ENCODE measurements at regions not wholly inside any gene's neighbourhood (a gene's known extent, or its start where the extent isn't known, plus 50 kb on each side); places are given as distances from the start of the nearest gene placed in this dataset.

DNA sequence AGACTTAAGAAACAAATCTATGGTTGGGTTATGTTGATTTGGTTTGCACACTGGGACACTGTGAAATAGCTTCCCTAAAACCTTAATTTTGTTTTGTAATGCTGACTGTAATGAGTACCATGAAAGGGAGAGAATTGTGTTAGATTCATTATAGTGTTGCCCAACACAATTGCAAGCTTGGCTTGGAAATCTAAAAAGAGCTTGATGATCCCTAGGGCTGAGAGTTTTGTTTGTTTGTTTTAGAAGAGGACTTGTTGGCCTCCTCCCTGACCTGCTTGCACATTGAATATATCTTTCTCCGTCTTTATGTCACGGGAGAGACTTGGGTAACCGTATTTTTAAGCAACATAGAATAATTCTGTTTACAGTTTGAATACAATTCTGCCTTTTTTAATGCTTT is 410.1 kb downstream of the ARL4A start:
- Histone ChIP-seq H3K36me3 (ENCODE audit: insufficient read depth, low read length) (no peaks in the 10 kb centered on the region), H4K20me1 (ENCODE audit: insufficient read depth, low read length) (no peaks in the 10 kb centered on the region), H2AFZ (ENCODE audit: low read length) (no peak overlapping the region), H3K9me2 (ENCODE audit: insufficient read depth, low read length) (no peaks in the 10 kb centered on the region), H3K4me3 (ENCODE audit: low read depth, low read length, poor library complexity, severe bottlenecking) (no peak overlapping the region), H3K4me1 (ENCODE audit: insufficient read depth, low read length, poor library complexity, severe bottlenecking) (no peaks in the 10 kb centered on the region), H3K9me3 (ENCODE audit: low read length) (no peaks in the 10 kb centered on the region), H3K79me2 (ENCODE audit: insufficient read depth, low read depth, low read length) (no peaks in the 10 kb centered on the region), H3K27ac (ENCODE audit: low read depth, low read length, poor library complexity, severe bottlenecking) (no peak overlapping the region), H3K4me2 (ENCODE audit: low read length) (no peak overlapping the region)
- intact Hi-C loops (cut with micrococcal nuclease; ENCODE audit: unreplicated experiment), result no loop called here
- DNase-seq (ENCODE audit: low spot score), result no peak
- ChIA-PET CTCF (ENCODE audit: unreplicated experiment) (no interaction called here), POLR2A (no interaction called here)
- TF ChIP-seq EZH2phosphoT487 (IDR thresholded peaks at IDR 0.05; ENCODE audit: borderline replicate concordance, low read depth, low read length), result no peak
- TF ChIP-seq, protein P1, sequence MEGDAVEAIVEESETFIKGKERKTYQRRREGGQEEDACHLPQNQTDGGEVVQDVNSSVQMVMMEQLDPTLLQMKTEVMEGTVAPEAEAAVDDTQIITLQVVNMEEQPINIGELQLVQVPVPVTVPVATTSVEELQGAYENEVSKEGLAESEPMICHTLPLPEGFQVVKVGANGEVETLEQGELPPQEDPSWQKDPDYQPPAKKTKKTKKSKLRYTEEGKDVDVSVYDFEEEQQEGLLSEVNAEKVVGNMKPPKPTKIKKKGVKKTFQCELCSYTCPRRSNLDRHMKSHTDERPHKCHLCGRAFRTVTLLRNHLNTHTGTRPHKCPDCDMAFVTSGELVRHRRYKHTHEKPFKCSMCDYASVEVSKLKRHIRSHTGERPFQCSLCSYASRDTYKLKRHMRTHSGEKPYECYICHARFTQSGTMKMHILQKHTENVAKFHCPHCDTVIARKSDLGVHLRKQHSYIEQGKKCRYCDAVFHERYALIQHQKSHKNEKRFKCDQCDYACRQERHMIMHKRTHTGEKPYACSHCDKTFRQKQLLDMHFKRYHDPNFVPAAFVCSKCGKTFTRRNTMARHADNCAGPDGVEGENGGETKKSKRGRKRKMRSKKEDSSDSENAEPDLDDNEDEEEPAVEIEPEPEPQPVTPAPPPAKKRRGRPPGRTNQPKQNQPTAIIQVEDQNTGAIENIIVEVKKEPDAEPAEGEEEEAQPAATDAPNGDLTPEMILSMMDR (conservative IDR thresholded peaks at IDR 0.05; ENCODE audit: low read length), result no peak
- no TSS peak for BruUV-seq (replicated peaks)

DNA sequence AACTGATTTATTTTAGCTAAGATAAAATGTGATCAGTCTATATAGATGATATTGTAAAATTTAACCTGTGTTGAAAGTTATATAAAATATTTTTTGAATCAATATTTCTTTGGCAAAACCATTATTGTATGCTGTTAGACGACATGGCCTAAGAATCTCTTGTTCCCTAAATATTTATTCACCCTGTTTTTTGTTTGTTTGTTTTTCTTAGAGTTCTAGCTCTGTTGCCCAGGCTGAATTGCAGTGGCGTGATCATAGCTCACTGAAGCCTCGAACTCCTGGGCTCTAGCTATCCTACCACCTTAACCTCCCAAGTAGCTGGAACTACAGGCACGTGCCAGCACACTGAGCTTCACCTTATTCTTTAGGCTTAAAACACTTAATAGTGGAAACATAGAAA is 410.7 kb downstream of the ARL4A start:
- Histone ChIP-seq H3K27ac (ENCODE audit: low read depth, low read length, poor library complexity, severe bottlenecking) (no peak overlapping the region), H3K9me2 (ENCODE audit: insufficient read depth, low read length) (no peaks in the 10 kb centered on the region), H4K20me1 (ENCODE audit: insufficient read depth, low read length) (no peaks in the 10 kb centered on the region), H3K4me2 (ENCODE audit: low read length) (no peak overlapping the region), H3K36me3 (ENCODE audit: insufficient read depth, low read length) (no peaks in the 10 kb centered on the region), H3K4me1 (ENCODE audit: insufficient read depth, low read length, poor library complexity, severe bottlenecking) (no peaks in the 10 kb centered on the region), H2AFZ (ENCODE audit: low read length) (no peak overlapping the region), H3K79me2 (ENCODE audit: insufficient read depth, low read depth, low read length) (no peaks in the 10 kb centered on the region), H3K9me3 (ENCODE audit: low read length) (no peaks in the 10 kb centered on the region), H3K4me3 (ENCODE audit: low read depth, low read length, poor library complexity, severe bottlenecking) (no peak overlapping the region)
- TF ChIP-seq, protein P1 (conservative IDR thresholded peaks at IDR 0.05; ENCODE audit: low read length), result no peak
- no peak for TF ChIP-seq EZH2phosphoT487 (IDR thresholded peaks at IDR 0.05; ENCODE audit: borderline replicate concordance, low read depth, low read length)
- CTCF ChIA-PET (ENCODE audit: unreplicated experiment), result no interaction called here
- no peak for DNase-seq (ENCODE audit: low spot score)
- POLR2A ChIA-PET, result no interaction called here
- no TSS peak for BruUV-seq (replicated peaks)
- intact Hi-C loops (cut with micrococcal nuclease; ENCODE audit: unreplicated experiment), result no loop called here

DNA sequence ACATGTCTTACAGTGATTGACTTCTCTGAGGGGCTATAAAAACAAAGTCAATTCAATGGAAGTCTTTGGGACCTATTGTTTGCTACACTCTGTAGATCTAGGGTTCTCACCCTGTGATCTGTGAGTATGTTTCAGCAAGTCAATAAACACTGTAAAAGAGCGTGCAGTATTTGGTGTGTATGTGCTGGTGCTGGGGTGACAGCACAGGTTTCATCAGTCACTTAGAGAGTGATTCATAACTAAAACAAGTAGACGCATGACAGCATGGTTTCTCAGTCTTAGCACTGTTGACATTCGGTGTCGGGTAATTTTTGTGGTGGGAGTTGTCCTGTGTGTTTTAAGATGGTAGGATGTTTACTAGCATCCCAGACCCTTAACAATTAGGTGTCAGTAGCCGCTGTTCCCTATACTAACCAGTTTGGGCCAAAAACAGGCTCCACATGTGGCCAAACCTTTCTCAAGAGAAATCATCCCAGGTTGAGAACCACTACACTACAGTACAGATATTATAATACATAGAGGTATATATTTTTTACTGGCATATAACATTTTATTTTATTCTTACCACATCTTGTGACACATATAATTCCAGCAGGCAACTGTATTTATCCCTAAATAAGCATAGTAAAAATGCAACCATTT is 411.8 kb downstream of the ARL4A start:
- Histone ChIP-seq H2AFZ (ENCODE audit: low read length) (no peak overlapping the region), H3K4me1 (ENCODE audit: insufficient read depth, low read length, poor library complexity, severe bottlenecking) (no peaks in the 10 kb centered on the region), H3K27ac (ENCODE audit: low read depth, low read length, poor library complexity, severe bottlenecking) (no peak overlapping the region), H3K4me3 (ENCODE audit: low read depth, low read length, poor library complexity, severe bottlenecking) (no peak overlapping the region), H3K36me3 (ENCODE audit: insufficient read depth, low read length) (no peaks in the 10 kb centered on the region), H3K9me2 (ENCODE audit: insufficient read depth, low read length) (no peaks in the 10 kb centered on the region), H3K4me2 (ENCODE audit: low read length) (no peak overlapping the region), H3K79me2 (ENCODE audit: insufficient read depth, low read depth, low read length) (no peaks in the 10 kb centered on the region), H4K20me1 (ENCODE audit: insufficient read depth, low read length) (no peaks in the 10 kb centered on the region), H3K9me3 (ENCODE audit: low read length) (no peaks in the 10 kb centered on the region)
- no peak for DNase-seq (ENCODE audit: low spot score)
- POLR2A ChIA-PET, result no interaction called here
- CTCF ChIA-PET (ENCODE audit: unreplicated experiment), result no interaction called here
- TF ChIP-seq, protein P1 (conservative IDR thresholded peaks at IDR 0.05; ENCODE audit: low read length), result no peak
- no peak for TF ChIP-seq EZH2phosphoT487 (IDR thresholded peaks at IDR 0.05; ENCODE audit: borderline replicate concordance, low read depth, low read length)
- no TSS peak for BruUV-seq (replicated peaks)
- intact Hi-C loops (cut with micrococcal nuclease; ENCODE audit: unreplicated experiment), result no loop called here

Data from OCI-LY7 (cell line).